NCI-H2171 treated with DMSO at 0.1 percent for 48 hours (cell line): ENCODE measurements at regions not wholly inside any gene's neighbourhood (a gene's known extent, or its start where the extent isn't known, plus 50 kb on each side); places are given as distances from the start of the nearest gene placed in this dataset.

Experiments
- DNase-seq: peaks from one replicate; lab custom pipeline; 2025; lab: John Stamatoyannopoulos, UW

DNA sequence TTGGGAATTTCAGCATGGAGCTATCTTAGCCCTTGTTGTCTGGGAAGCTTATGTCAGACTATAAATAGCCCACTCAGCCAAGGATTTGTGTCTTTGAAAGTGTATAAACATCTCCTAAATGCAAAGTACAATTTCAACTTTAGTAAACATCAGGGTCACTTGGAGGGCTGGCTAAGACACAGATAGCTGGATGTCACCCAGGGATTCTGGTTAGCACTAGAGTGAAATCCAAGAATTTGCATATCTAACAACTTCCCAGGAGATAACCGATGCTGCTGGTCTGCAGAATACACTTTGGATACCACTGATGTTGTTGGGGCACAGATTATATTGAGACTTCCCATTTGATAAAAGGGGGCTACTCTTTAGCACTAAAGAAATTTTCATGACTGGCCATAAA is 130.9 kb downstream of the PAX1 start:
- no peak for DNase-seq

DNA sequence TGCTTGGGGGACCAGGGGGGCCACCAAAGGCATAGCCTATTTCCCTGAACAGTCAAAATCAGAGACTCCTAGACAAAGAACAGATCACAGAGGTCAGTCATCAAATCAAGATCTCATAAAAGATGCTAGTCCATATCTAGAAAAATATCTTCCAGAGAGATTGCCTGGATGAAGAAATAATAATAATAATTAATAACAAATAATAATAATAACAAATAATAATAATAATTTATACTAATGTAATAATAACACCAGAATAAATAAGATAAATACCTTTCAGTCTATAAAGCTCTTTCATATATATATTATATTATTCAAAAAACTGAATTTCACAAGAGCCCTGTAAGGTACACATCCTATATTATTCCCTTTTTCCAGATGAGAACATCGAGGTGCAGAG is 129.6 kb downstream of the PAX1 start:
- DNase-seq, result no peak

DNA sequence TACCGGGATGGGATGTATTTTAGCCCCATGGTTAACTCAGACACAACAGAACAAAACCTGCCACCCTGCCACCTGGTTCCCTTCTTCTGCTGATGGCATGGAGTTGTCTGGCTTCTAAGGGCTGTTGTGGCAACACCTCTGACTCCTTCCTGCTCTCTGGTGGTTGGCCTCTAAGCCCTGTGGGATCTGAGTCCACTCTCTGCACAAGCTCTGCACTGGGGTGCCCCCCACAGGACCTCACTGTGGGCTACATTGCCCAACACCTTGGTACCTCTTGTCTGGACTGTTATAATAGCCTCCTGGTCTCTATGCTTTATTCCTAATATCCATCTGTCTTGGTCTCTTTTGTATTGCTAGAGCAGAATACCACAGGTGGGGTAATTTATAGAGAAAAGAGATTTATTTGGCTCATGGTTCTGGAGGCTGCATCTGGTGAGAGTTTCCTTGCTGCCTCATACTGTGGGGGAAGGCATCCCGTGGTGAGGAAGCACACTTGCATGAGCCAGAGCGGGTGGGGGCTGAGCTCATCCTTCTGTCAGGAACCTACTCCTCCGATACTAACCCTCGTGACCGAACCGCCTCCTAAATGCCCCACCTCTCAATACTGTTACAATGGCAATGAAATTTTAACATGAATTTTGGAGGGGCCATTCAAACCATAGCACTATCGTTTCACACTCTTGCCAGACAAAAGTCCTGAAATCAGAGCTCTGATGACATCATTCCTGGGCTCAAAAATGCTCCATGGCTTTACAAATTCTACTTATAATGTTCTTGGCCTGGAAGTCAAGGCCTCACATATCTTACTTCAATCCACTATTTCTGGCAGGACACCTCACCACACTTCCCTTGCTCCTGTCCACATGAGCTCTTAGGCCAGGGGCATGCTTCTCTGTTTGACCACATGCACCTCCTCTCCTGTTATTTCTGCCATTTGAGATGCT is 127.2 kb downstream of the PAX1 start:
- DNase-seq, result no peak

DNA sequence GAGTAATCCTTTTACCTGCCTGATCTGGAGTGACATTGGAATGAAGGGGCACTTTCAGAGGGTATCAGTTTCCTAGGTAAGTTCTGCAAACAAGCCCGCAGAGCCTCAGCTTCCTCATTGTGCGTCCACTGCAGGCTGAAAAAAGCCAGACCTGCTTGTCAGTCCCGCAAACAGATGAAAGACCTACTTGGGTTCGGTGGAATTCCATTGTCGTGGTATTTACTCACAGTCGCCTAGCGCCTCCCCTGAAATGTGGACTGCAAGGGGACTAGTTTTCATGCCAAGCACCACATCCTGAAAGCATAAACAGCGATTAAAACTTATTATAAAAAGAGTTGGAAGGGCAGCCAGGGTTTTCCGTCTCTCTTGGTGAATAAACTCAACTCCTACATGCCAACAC is 121.5 kb downstream of the PAX1 start:
- no peak for DNase-seq

DNA sequence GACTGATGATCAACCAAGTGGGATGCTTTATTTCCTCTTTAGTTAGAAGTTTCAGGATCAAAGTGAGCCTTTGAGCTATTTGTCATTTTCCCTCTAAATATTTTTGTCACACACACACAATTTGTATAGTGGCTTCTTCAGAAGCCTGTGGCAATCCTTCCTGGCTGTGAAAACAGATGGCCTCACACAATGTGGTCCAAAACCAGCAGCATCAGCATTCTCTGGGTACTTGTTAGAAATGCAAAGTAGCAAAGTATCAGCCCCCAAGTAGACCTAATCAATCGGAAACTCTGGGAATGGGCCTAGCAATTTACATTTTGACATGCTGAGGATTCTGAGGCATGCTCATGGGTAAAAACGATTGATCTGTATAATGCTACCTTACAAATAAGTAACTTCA is 115.9 kb downstream of the PAX1 start:
- DNase-seq, result peak; percentile 11

DNA sequence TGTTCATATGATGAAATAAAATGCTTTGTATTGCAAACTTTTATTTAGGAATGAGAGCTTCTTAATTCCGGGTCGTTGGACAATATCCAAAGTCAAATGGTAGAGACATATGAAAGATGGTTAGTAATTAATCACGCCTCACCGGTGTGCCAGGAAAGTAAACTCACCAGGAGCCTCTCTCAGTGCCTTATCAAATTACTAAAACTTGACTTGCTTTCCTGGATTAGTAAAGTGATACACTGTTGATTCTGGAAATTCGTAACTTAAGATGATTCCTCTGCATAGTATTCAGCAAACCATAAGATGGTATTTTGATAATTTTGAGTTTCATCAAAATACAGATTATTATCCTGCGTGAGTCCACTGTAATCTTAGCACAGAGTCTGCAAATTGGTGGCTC is 115.2 kb downstream of the PAX1 start:
- peak; percentile 75 for DNase-seq

DNA sequence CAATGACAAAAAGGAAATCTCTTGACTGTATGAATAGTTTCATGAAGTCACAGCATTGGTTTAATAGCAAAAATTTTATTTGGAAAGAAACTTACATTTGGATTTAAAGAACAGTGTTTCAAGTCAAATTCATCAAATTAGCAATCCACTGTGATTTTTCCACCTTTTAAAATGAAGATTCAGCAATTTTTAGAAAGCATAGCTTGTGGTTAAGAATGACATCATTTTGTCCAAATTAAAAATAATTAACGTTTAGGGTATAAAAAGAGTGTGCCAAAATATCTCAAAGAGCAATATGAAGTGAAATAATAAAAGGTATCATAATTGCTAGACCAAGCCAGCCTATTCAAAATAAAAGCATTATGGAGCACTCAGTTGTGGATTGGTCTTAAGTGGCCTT is 114.6 kb downstream of the PAX1 start:
- no peak for DNase-seq

DNA sequence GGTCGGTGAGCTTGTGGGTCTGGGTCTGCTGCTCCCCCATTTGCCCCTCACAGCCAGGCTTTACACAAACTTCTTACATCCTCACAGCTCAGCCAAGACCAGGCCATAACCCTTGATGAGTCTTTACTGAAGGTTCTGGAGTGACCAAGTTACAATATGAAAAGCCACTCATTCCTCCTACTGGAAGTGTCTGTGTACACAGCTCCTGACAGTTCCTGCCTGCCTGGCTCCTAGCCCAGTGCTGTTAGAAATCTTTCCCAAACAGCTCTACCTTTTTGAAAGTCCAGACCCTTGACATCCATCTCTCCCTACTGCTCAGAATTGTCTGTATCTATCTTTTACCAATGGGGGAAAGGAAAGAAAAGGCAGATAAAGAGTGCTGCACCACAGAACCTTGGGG is 106.9 kb downstream of the PAX1 start:
- no peak for DNase-seq

DNA sequence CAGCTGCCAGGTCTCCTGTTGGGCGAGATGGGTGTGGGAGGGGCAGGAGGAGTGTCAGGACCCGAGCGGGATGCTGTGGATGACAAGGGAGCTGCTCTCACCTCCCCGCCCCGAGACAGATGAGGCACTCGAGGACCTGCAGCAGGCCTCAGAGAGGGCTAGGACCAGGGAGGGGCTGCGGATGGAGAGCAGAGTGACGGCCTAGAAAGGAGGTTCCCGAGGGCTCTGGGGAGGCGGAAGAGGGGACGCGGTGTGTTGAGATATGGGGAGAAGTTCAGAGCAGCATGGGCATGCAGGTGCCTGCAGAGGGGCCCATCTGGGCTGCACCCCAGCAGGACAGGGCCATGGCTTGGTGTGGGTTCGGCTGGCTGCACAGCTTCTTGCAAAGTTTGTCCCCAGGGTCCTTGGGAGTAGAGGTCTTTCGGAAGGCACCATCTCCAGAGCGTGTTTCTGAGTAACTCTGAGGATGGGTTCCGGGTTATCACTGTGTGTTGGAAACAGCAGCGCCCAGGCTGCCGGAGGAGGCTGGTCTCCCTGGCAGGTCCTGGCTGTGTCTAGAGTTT is 104.6 kb downstream of the PAX1 start:
- DNase-seq, result no peak

DNA sequence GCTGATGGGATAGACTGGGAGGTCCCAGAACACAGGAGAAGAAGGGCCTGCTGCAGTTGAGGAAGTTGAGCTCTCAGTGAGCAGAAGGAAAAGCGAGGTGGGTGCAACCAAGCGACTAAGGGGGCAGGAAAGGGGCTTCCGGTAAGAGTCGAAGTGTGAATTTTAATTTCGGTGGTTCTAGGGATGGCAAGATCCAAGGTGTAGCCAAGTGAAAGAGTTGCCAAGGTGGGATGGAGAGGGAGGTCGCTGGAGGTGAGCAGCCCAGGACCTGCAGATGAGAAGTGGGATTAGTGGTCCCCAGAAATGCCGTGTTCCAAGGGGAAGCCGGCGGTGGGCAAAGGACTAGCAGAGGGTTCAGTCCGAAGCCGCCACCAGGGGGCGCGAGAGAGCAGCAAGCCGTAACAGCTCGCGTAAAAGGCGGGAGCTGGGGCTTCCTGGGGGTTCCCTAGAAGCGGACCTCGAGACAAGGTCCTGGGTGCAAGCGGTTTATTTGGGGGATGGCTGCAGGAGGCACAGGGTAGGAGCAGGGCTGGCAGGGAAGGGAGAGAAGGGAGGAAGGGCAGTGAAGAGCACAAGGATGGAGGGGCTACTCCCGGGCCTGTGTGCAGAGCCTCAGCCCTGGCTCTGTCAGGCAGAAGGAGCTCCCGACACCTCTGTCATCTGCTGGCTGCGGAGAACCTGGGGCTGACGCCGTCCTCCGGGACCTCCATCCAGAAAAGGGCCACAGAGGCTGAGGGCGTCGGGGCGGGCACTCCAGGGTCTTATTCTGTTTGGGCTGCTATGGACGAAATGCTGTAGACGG is 103.6 kb downstream of the PAX1 start:
- DNase-seq, result no peak

DNA sequence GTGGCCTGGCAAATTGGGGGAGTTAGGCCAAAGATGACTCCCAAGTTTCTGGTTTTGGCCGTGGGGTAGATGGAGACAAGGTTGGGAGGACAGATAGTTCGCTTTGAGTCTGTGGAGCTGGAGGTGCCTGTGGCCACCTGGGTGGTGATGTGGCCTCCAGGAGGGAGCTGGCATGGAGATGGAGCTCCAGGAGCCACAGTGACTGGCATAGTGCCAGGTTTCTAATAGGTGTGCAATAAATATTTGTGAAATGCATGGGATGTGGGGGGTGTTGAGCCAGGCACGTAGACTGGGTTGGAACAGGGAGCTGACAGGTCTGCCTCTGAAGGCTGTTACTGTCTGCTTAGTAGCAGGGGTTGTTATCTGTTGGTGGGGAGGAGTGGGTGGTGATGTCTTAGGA is 102.7 kb downstream of the PAX1 start:
- no peak for DNase-seq

DNA sequence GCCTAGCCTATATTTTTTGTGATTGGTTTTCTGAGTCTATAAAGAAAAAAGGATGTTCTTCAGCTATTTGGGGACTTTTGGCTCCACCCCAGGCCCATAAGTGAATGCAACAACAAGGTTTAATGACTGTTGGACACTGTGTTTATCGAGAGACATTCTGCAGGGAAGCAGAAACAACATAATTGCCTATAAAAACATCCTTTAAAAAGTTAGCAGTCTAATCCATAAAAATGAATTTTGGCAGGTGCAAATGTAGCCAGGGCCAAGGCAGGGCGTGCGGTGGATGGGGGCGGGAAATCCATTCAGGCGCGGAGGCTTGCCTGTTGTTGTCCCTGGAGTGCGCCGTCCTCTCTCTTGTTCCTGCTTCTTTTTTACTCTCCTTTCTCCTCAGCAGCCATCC is 99.3 kb downstream of the PAX1 start:
- DNase-seq, result no peak

DNA sequence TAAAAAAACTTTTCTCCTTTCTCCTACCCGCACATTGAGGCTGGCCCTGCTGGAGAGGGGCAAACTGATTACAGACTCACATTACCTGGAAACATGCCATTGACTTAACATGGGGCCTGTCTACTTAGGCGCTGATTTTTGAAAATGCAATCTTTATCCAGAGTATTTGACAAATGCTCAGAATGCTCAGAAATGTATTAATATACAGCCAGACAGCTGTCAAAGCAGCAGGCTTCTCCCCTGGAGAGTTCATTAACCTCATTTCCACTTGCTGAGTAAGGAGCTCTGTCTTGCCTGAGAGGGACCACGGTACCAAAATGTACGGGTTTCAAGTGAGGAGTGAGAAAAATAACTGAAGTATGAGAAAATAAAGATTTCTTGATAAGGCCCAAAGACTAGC is 95.7 kb downstream of the PAX1 start:
- peak; percentile 28 for DNase-seq

DNA sequence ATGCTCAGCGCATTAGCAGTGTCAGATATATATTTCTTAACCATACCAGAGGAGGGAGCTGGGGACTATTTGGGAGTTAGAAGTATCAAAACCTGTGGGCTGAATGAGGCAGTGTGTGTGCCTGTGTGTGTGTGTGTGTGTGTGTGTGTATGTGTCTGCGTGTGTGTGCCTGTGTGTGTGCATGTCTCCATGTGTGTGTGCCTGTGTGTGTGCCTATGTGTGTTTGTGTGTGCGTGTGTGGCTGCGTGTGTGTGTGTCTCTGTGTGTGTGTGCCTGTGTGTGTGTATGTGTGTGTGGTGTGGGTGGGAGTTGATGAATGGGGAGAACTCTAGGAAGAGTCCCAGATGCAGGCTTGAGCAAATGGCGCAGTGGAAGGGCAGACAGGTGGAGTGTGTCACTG is 92.9 kb downstream of the PAX1 start:
- DNase-seq, result no peak

DNA sequence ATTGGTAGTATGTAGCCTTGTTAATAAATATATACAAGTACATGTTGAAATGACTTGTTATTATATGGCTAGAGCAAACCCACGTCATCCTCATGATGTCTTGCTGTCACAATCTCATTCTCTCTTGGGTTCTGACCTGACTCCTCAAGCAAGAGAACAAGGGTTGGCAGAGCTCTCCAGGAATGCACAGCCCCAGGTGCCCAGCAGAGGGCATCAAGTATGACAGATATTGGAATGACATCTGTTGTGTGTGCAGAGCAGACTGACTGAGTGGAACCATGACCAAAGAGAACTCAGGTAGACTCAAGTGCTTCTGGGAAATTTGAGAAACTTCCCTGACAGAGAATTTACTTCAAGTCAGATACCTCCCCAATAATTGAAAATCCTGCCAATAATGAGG is 90.6 kb downstream of the PAX1 start:
- peak; percentile 28 for DNase-seq

DNA sequence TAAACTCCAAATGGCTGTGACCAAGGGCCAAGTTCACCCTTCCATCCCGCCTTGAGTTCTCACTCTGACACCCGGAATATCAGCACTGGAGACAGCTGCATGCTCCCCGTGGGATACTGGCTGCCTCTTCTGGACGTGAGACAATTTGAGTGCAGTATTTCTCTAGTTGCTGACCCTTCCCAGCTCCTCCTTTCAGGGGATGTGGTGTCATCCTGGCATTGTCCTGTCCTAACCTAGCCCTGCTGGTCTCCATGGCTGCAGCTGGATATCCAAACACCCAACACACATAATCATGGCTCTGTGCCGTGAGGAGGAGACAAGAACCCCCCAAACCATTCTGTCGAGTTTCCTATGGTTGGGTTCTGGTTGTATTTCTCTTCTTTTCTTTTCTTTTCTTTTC is 82.6 kb downstream of the PAX1 start:
- DNase-seq, result no peak

DNA sequence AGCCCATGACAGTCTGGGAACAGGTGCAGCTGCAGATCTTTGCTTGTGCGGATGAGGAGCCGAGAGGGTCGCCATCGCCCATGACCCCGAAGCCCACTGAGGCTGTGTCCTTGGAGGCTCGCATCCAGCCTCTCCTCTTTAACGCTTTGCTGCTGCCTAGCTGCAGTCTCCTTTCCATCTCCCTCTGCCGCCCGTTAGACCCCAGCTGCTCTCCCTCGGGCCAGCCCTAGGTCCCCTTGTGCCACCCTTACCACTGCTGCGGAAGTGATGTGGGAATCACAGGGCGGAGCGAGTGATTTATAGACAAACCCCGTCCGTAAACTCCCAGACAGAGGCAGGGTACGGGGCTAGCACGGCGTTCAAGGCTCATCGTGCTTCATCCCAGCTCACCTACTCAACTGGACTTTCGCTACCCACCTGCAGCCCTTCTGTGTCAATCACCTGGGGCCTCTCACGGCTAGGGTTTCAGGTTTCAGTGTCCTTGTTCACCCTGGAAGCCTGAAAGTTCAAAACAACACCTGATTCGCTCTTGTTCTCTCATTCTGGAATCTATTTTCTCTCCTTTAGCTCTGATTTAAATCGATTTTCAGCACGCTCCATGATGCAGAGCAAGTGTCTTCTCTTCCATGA is 76.1 kb downstream of the PAX1 start:
- no peak for DNase-seq

DNA sequence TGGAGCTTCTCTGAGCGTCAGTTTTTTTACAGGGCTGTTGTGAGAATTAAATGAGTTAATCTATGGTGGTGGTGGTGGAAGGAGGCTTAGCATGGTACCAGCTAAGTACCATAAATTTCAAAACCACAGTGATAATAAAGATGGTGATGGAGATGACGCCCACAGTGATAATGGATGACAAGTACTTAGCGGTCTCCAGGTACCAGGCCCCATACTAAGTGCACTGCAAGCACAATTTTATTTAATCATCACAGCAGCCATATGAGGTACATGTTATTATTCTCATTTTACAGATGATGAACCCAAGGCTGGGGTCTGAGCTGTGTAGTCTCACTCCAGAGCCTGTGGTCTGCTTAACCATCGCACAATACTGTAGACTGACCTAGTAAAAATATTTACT is 75.1 kb downstream of the PAX1 start:
- no peak for DNase-seq
